GM12892 (cell line): ENCODE measurements at regions not wholly inside any gene's neighbourhood (a gene's known extent, or its start where the extent isn't known, plus 50 kb on each side); places are given as distances from the start of the nearest gene placed in this dataset.

Experiments
- DNase-seq: peaks from one replicate; pipeline ENCODE4 v3.0.0; 2011; ENCODE audit not compliant: insufficient read length
- FAIRE-seq: peaks from 2 replicates; lab custom pipeline; 2011; peaks lifted over from hg19 to GRCh38; lab: Jason Lieb, UNC
- POLR2A ChIP-seq: IDR thresholded peaks from 2 replicates; pipeline ENCODE4 v1.6.1; 2011; ENCODE audit warnings: low read depth, low read length, control low read depth
- POLR2AphosphoS5 ChIP-seq: IDR thresholded peaks from 2 replicates; pipeline ENCODE4 v1.6.1; 2011; ENCODE audit warnings: low read depth, low read length, control low read depth
- TAF1 ChIP-seq: IDR thresholded peaks from 2 replicates; pipeline ENCODE4 v1.6.1; 2011; ENCODE audit warnings: low read depth, mild to moderate bottlenecking, control low read depth, low read length, borderline replicate concordance

- DNase-seq (no peak), FAIRE-seq (no peak)
- TF ChIP-seq POLR2A (no peak), TAF1 (no peak), POLR2AphosphoS5 (no peak)
These were observed 95.0 kb downstream of the UQCRFS1 start for GRCh38 chr19:29117926-29118325.

- FAIRE-seq = no peak
- no peak for TF ChIP-seq TAF1
- no peak for TF ChIP-seq POLR2A
- DNase-seq = no peak
These were observed 97.8 kb downstream of the UQCRFS1 start for GRCh38 chr19:29115181-29115580.

GRCh38 chr19:29113838-29114237 is 99.1 kb downstream of the UQCRFS1 start:
- TF ChIP-seq POLR2AphosphoS5 (no peak), POLR2A (no peak), TAF1 (no peak)
- no peak for FAIRE-seq
- no peak for DNase-seq

GRCh38 chr19:29111576-29111975 is 101.4 kb downstream of the UQCRFS1 start:
- DNase-seq (no peak), FAIRE-seq (no peak)
- TF ChIP-seq TAF1 (no peak), POLR2AphosphoS5 (no peak), POLR2A (no peak)

- TF ChIP-seq TAF1 = no peak
- no peak for TF ChIP-seq POLR2A
- no peak for TF ChIP-seq POLR2AphosphoS5
- no peak for FAIRE-seq
- no peak for DNase-seq
These were observed 105.1 kb downstream of the UQCRFS1 start for GRCh38 chr19:29107831-29108230.

- DNase-seq (no peak), FAIRE-seq (no peak)
- no peak for TF ChIP-seq TAF1
- no peak for TF ChIP-seq POLR2AphosphoS5
- TF ChIP-seq POLR2A = no peak
These were observed 106.5 kb downstream of the UQCRFS1 start for GRCh38 chr19:29106346-29106885.

GRCh38 chr19:29105629-29106292 is 107.2 kb downstream of the UQCRFS1 start:
- no peak for FAIRE-seq
- no peak for DNase-seq
- TF ChIP-seq TAF1 (no peak), POLR2A (no peak), POLR2AphosphoS5 (no peak)

GRCh38 chr19:29104605-29105241 is 108.2 kb downstream of the UQCRFS1 start:
- no peak for FAIRE-seq
- TF ChIP-seq POLR2A (no peak), POLR2AphosphoS5 (no peak), TAF1 (no peak)
- DNase-seq = no peak

- FAIRE-seq = no peak
- no peak for DNase-seq
- no peak for TF ChIP-seq POLR2A
- no peak for TF ChIP-seq POLR2AphosphoS5
- TF ChIP-seq TAF1 = no peak
These were observed 114.0 kb downstream of the UQCRFS1 start for GRCh38 chr19:29098863-29099481.

GRCh38 chr19:29098091-29098490 is 114.9 kb downstream of the UQCRFS1 start:
- DNase-seq (no peak), FAIRE-seq (no peak)

GRCh38 chr19:29096896-29097295 is 116.1 kb downstream of the UQCRFS1 start:
- DNase-seq = no peak
- TF ChIP-seq POLR2AphosphoS5 (no peak), TAF1 (no peak), POLR2A (no peak)
- FAIRE-seq = no peak

More at GRCh38 chr19:29098091-29098490, 114.9 kb downstream of the UQCRFS1 start:
- TF ChIP-seq POLR2A (no peak), TAF1 (no peak)

- TF ChIP-seq POLR2AphosphoS5 (no peak), POLR2A (no peak), TAF1 (no peak)
- FAIRE-seq = no peak
- DNase-seq = no peak
These were observed 119.4 kb downstream of the UQCRFS1 start for GRCh38 chr19:29093553-29093908.
